GM12873 (cell line): ENCODE measurements at regions not wholly inside any gene's neighbourhood (a gene's known extent, or its start where the extent isn't known, plus 50 kb on each side); places are given as distances from the start of the nearest gene placed in this dataset.

ENCODE experiments used
- CTCF ChIP-seq: IDR thresholded peaks from 2 replicates; pipeline ENCODE4 v1.5.1; 2012; ENCODE audit warnings: low read depth, mild to moderate bottlenecking, moderate library complexity, low read length, control low read depth; ENCODE audit not compliant: insufficient read depth; ENCODE audit errors: missing control alignments

- no peak for TF ChIP-seq CTCF
Observed at GRCh38 chr5:98604721-98605425, 168.6 kb upstream of the RGMB start.

GRCh38 chr5:98605426-98605825 lies 168.0 kb upstream of the RGMB start:
- no peak for TF ChIP-seq CTCF

- TF ChIP-seq CTCF, result no peak
Observed at GRCh38 chr5:98606961-98607360, 166.5 kb upstream of the RGMB start.

GRCh38 chr5:98608052-98608451 lies 165.4 kb upstream of the RGMB start:
- TF ChIP-seq CTCF, result no peak

- TF ChIP-seq CTCF, result no peak
Observed at GRCh38 chr5:98614341-98614740, 159.1 kb upstream of the RGMB start.

- no peak for TF ChIP-seq CTCF
Observed at GRCh38 chr5:98621821-98622220, 151.6 kb upstream of the RGMB start.

GRCh38 chr5:98624145-98624880 lies 149.2 kb upstream of the RGMB start:
- TF ChIP-seq CTCF, result no peak
